IMR-90 (cell line): ENCODE measurements at regions not wholly inside any gene's neighbourhood (a gene's known extent, or its start where the extent isn't known, plus 50 kb on each side); places are given as distances from the start of the nearest gene placed in this dataset.

Source experiments
- ATAC-seq: fragments of 200-7000 bp; cut with Tn5 transposase; 2 replicates; pipeline ENCODE4 v1.9.1; 2020; ENCODE audit warnings: low read depth, mild to moderate bottlenecking, moderate library complexity
- BruUV-seq: library from RNA; stranded (reverse); fragments of 400-500 nt; replicated peaks from 2 replicates; lab custom pipeline; 2021; lab: Mats Ljungman, UMichigan
- CTCF ChIA-PET: fragments of 300-600 bp; formaldehyde crosslinking; extraction: SDS; loops from one replicate; lab custom pipeline; 2021; ENCODE audit warnings: antibody characterized with exemption; lab: Yijun Ruan, JAX
- POLR2A ChIA-PET: fragments of 300-600 bp; sonication (Branson Sonifier 250); formaldehyde crosslinking; loops from one replicate; lab custom pipeline; 2022; ENCODE audit warnings: antibody characterized with exemption; ENCODE audit not compliant: unreplicated experiment; lab: Charles Lee
- DNase-seq: peaks from one replicate; pipeline ENCODE4 v3.0.0; 2013
- H2AFZ ChIP-seq: replicated peaks from 2 replicates; pipeline ENCODE3; 2013; ENCODE audit warnings: low read length, mild to moderate bottlenecking; ENCODE audit not compliant: poor library complexity
- H2AK5ac ChIP-seq: 2 replicates; pipeline ENCODE4 v1.6.1; 2013; ENCODE audit warnings: low read depth, low read length, inconsistent platforms
- H2AK9ac ChIP-seq: replicated peaks from 2 replicates; pipeline ENCODE3; 2013; ENCODE audit warnings: mild to moderate bottlenecking, low read depth, low read length, moderate library complexity; ENCODE audit not compliant: poor library complexity
- H2BK120ac ChIP-seq: 2 replicates; pipeline ENCODE4 v1.6.1; 2013; ENCODE audit warnings: low read depth, low read length, inconsistent platforms
- H2BK15ac ChIP-seq: 3 replicates; pipeline ENCODE4 v1.6.1; 2013; ENCODE audit warnings: low read depth, low read length, inconsistent platforms
- H2BK20ac ChIP-seq: 2 replicates; pipeline ENCODE4 v1.6.1; 2013; ENCODE audit warnings: low read depth, mild to moderate bottlenecking, inconsistent platforms, low read length, moderate library complexity
- H2BK5ac ChIP-seq: 2 replicates; pipeline ENCODE4 v1.6.1; 2013; ENCODE audit warnings: mild to moderate bottlenecking, low read depth, low read length, inconsistent platforms; ENCODE audit not compliant: poor library complexity, severe bottlenecking
- H3K14ac ChIP-seq: replicated peaks from 2 replicates; pipeline ENCODE4 v1.6.1; 2013; ENCODE audit warnings: low read depth, low read length, inconsistent platforms
- H3K18ac ChIP-seq: 2 replicates; pipeline ENCODE4 v1.6.1; 2013; ENCODE audit warnings: low read depth, low read length, control low read depth
- H3K23ac ChIP-seq: 2 replicates; pipeline ENCODE4 v1.6.1; 2013; ENCODE audit warnings: low read depth, low read length, inconsistent platforms
- H3K27ac ChIP-seq: 2 replicates; pipeline ENCODE4 v1.5.1; 2013; ENCODE audit warnings: mild to moderate bottlenecking, control low read depth, low read length; ENCODE audit not compliant: insufficient read depth
- H3K27me3 ChIP-seq: 2 replicates; pipeline ENCODE4 v1.6.1; 2013; ENCODE audit warnings: low read length; ENCODE audit not compliant: control insufficient read depth, insufficient read depth
- H3K36me3 ChIP-seq: 2 replicates; pipeline ENCODE4 v1.6.1; 2013; ENCODE audit warnings: low read length, mixed read lengths; ENCODE audit not compliant: control insufficient read depth, insufficient read depth
- H3K4ac ChIP-seq: 2 replicates; pipeline ENCODE4 v1.6.1; 2013; ENCODE audit warnings: low read depth, low read length, inconsistent platforms
- H3K4me1 ChIP-seq: 2 replicates; pipeline ENCODE4 v1.6.1; 2013; ENCODE audit warnings: low read length, mixed read lengths; ENCODE audit not compliant: control insufficient read depth, insufficient read depth
- H3K4me2 ChIP-seq: 2 replicates; pipeline ENCODE4 v1.6.1; 2013; ENCODE audit warnings: low read depth, mild to moderate bottlenecking, control low read depth, low read length, moderate library complexity
- H3K4me3 ChIP-seq: 2 replicates; pipeline ENCODE4 v1.5.1; 2013; ENCODE audit warnings: low read depth, mild to moderate bottlenecking, control low read depth, low read length, moderate library complexity; ENCODE audit not compliant: insufficient read depth
- H3K56ac ChIP-seq: 2 replicates; pipeline ENCODE4 v1.6.1; 2013; ENCODE audit warnings: low read length, inconsistent platforms; ENCODE audit not compliant: insufficient read depth; ENCODE audit errors: extremely low read depth
- H3K79me1 ChIP-seq, 2 experiments: 2 replicates each; pipeline ENCODE4 v1.6.1; 2013; ENCODE audit warnings: low read length in 2 of 2, inconsistent platforms in 1 of 2, low read depth in 1 of 2
- H3K9ac ChIP-seq: 2 replicates; pipeline ENCODE4 v1.6.1; 2013; ENCODE audit warnings: low read depth, low read length, control low read depth
- H3K9me1 ChIP-seq: 2 replicates; pipeline ENCODE4 v1.6.1; 2013; ENCODE audit warnings: low read length, inconsistent platforms; ENCODE audit not compliant: insufficient read depth
- H3K9me3 ChIP-seq: 2 replicates; pipeline ENCODE4 v1.6.1; 2013; ENCODE audit warnings: low read length; ENCODE audit not compliant: control insufficient read depth, insufficient read depth
- H4K20me1 ChIP-seq: 2 replicates; pipeline ENCODE4 v1.6.1; 2013; ENCODE audit warnings: low read length, inconsistent platforms; ENCODE audit not compliant: insufficient read depth
- H4K5ac ChIP-seq: 2 replicates; pipeline ENCODE4 v1.6.1; 2013; ENCODE audit warnings: mild to moderate bottlenecking, low read depth, low read length, control low read depth
- H4K8ac ChIP-seq, 2 experiments: 2 replicates each; pipeline ENCODE4 v1.6.1; 2013; ENCODE audit warnings: low read depth in 2 of 2, low read length in 2 of 2, control low read depth in 1 of 2, inconsistent platforms in 1 of 2
- H4K91ac ChIP-seq: 2 replicates; pipeline ENCODE4 v1.6.1; 2013; ENCODE audit warnings: low read depth, low read length, inconsistent platforms; ENCODE audit not compliant: insufficient read depth
- CHD1 ChIP-seq: IDR thresholded peaks from 2 replicates; pipeline ENCODE4 v1.6.1; 2012; ENCODE audit warnings: low read depth, low read length, improper control_type of control experiment
- MAFK ChIP-seq: IDR thresholded peaks from 2 replicates; pipeline ENCODE4 v1.6.1; 2012; ENCODE audit warnings: low read depth, low read length, improper control_type of control experiment
- POLR2A ChIP-seq: IDR thresholded peaks from 2 replicates; pipeline ENCODE4 v1.6.1; 2012; ENCODE audit warnings: mild to moderate bottlenecking, low read depth, low read length
- RCOR1 ChIP-seq: IDR thresholded peaks from 2 replicates; pipeline ENCODE4 v1.6.1; 2012; ENCODE audit warnings: mild to moderate bottlenecking, low read length, improper control_type of control experiment; ENCODE audit not compliant: insufficient replicate concordance
- RFX5 ChIP-seq: IDR thresholded peaks from 2 replicates; pipeline ENCODE4 v1.8.0; 2012; ENCODE audit warnings: low read depth, mild to moderate bottlenecking, low read length, moderate library complexity
- SMC3 ChIP-seq: fragments of 150-350 bp; IDR thresholded peaks from 2 replicates; pipeline ENCODE4 v1.6.1; 2016; ENCODE audit warnings: low read depth, mild to moderate bottlenecking, antibody characterized with exemption, low read length, moderate library complexity
- WGBS, 2 experiments: methylation state at CpG; one replicate each; pipeline versions ENCODE4 v1.1.5 to v1.1.7; 2013; ENCODE audit warnings: missing lambda C conversion rate in 2 of 2; ENCODE audit not compliant: insufficient read length in 1 of 2; ENCODE audit errors: extremely low coverage in 2 of 2; 5-methylcytosine and 5-hydroxymethylcytosine counted together
- dilution Hi-C: fragments of 300-500 bp; cut with HindIII; formaldehyde crosslinking; loops from one replicate; pipeline ENCODE4 v1.14.3; 2018; ENCODE audit warnings: low sequenced_read_pairs; ENCODE audit not compliant: unreplicated experiment
- in situ Hi-C: fragments of 300-500 bp; cut with MboI; formaldehyde crosslinking; loops from 3 replicates; pipeline ENCODE4 v1.14.3; 2019; ENCODE audit warnings: low sequenced_read_pairs, inconsistent platforms, mixed read lengths
- intact Hi-C: fragments of 100-400 bp; cut with micrococcal nuclease; formaldehyde crosslinking; loops from 2 replicates; pipeline ENCODE4 v1.10.0; 2022

DNA sequence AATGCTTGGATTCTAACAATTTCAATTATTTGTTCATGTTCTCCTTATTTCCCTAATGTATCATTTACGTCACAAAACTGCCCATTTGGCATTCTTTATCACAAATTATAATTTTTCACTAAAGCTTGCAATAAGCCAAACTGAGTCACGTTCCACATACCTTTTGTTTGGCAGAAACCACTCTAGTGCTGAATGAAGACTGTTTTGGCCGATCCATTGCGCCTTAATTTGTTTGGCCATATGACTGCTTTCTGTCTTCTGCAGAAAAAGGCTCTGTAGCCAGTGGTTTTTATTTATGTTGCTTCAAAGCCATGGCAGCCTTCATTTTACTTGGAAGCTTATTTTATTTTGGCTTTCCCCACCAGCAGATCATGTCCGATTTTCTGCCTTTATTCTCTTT lies 184.4 kb upstream of the HAND2 start:
- H2BK20ac ChIP-seq: no peak overlapping the region
- H3K56ac ChIP-seq: no peak overlapping the region
- no peaks in the 10 kb centered on the region for H3K79me1 ChIP-seq
- H2BK5ac ChIP-seq: no peak overlapping the region
- H3K27ac ChIP-seq: no peak overlapping the region
- H2BK120ac ChIP-seq: no peak overlapping the region
- no peak overlapping the region for H3K4me2 ChIP-seq
- H4K8ac ChIP-seq: no peak overlapping the region
- in situ Hi-C loops: no loop called here
- TF ChIP-seq POLR2A (no peak), CHD1 (no peak), RFX5 (no peak), MAFK (no peak), RCOR1 (no peak), SMC3 (no peak)
- no peak overlapping the region for H2AK9ac ChIP-seq
- dilution Hi-C loops: no loop called here
- H2AK5ac ChIP-seq: no peak overlapping the region
- no peak overlapping the region for H3K4ac ChIP-seq
- intact Hi-C loops: no loop called here
- no peak overlapping the region for H2BK15ac ChIP-seq
- no peak overlapping the region for H3K23ac ChIP-seq
- no peaks in the 10 kb centered on the region for H4K20me1 ChIP-seq
- WGBS, 2 experiments: 73% methylated on average over 3 of the region's 5 CpGs; no CpG with 5 or more reads in 1 of the 2 experiments
- no peak overlapping the region for H4K5ac ChIP-seq
- no peak overlapping the region for H3K4me3 ChIP-seq
- POLR2A ChIA-PET: no interaction called here
- BruUV-seq: no TSS peak
- DNase-seq (no peak), ATAC-seq (no peak)
- no peak overlapping the region for H3K18ac ChIP-seq
- H3K27me3 ChIP-seq: no peaks in the 10 kb centered on the region
- H3K9me3 ChIP-seq: peaks cover 2% of the 10 kb centered on the region; the same call in 1 of the 2 replicates
- no peaks in the 10 kb centered on the region for H3K9me1 ChIP-seq
- CTCF ChIA-PET: no interaction called here
- H3K9ac ChIP-seq: no peak overlapping the region
- H3K14ac ChIP-seq: no peak overlapping the region
- H3K4me1 ChIP-seq: no peaks in the 10 kb centered on the region
- no peak overlapping the region for H4K91ac ChIP-seq
- no peak overlapping the region for H2AFZ ChIP-seq
- H3K36me3 ChIP-seq: no peaks in the 10 kb centered on the region
